ENCODE measurements at regions not wholly inside any gene's neighbourhood (a gene's known extent, or its start where the extent isn't known, plus 50 kb on each side); places are given as distances from the start of the nearest gene placed in this dataset.

- no TSS peak for BruUV-seq (replicated peaks)
- Histone ChIP-seq H3K27ac (ENCODE audit: insufficient read depth, low read length) (peak overlapping the region; percentile 81), H4K91ac (ENCODE audit: insufficient read depth, low read depth, low read length) (peak overlapping the region; percentile 98), H4K20me1 (ENCODE audit: insufficient read depth, low read length) (no peaks in the 10 kb centered on the region), H2AK9ac (replicated peaks; ENCODE audit: low read depth, low read length, poor library complexity) (peak overlapping the region; percentile 52), H3K23ac (ENCODE audit: low read depth, low read length) (peak overlapping the region; percentile 95), H2BK5ac (ENCODE audit: low read depth, low read length, poor library complexity, severe bottlenecking) (peak overlapping the region; percentile 99), H3K9ac (ENCODE audit: low read depth, low read length) (peak overlapping the region; percentile 23; the same call in 1 of the 2 replicates), H3K18ac (ENCODE audit: low read depth, low read length) (peak overlapping the region; percentile 74), H2AFZ (replicated peaks; ENCODE audit: low read length, poor library complexity) (peak overlapping the region; percentile 64), H4K5ac (ENCODE audit: low read depth, low read length) (peak overlapping the region; percentile 36; the same call in 1 of the 2 replicates), H3K27me3 (ENCODE audit: control insufficient read depth, insufficient read depth, low read length) (no peaks in the 10 kb centered on the region), H3K56ac (ENCODE audit: extremely low read depth, insufficient read depth, low read length) (peak overlapping the region; percentile 61), H4K8ac (ENCODE audit: low read depth in 2 of 2, low read length in 2 of 2) (peak overlapping the region; percentile 52 to 87; a peak in 3 of 4 replicates), H3K79me1 (ENCODE audit: low read depth in 1 of 2, low read length in 2 of 2) (0 out of 4 replicates have a peak, but pooled peaks cover 0 to 2% of the 10 kb centered on the region in 2 experiments), H3K4me2 (ENCODE audit: low read depth, low read length) (no peak overlapping the region), H2AK5ac (ENCODE audit: low read depth, low read length) (peak overlapping the region; percentile 99), H3K9me1 (ENCODE audit: insufficient read depth, low read length) (peaks cover 3% of the 10 kb centered on the region), H2BK120ac (ENCODE audit: low read depth, low read length) (peak overlapping the region; percentile 99), H3K4me1 (ENCODE audit: control insufficient read depth, insufficient read depth, low read length) (peaks cover 2% of the 10 kb centered on the region; the same call in 1 of the 2 replicates), H2BK15ac (ENCODE audit: low read depth, low read length) (peak overlapping the region; percentile 100), H2BK20ac (ENCODE audit: low read depth, low read length) (peak overlapping the region; percentile 98), H3K14ac (replicated peaks; ENCODE audit: low read depth, low read length) (peak overlapping the region; percentile 99), H3K36me3 (ENCODE audit: control insufficient read depth, insufficient read depth, low read length) (no peaks in the 10 kb centered on the region), H3K4ac (ENCODE audit: low read depth, low read length) (peak overlapping the region; percentile 95), H3K9me3 (ENCODE audit: control insufficient read depth, insufficient read depth, low read length) (no peaks in the 10 kb centered on the region), H3K4me3 (ENCODE audit: insufficient read depth, low read depth, low read length) (no peak overlapping the region)
- intact Hi-C loops (cut with micrococcal nuclease), result no loop called here
- in situ Hi-C loops (cut with MboI; ENCODE audit: low sequenced_read_pairs), result no loop called here
- DNase-seq (no peak), ATAC-seq (ENCODE audit: low read depth) (no peak)
- 0 out of 2 replicates have a peak, but pooled peaks have one; percentile 27 for TF ChIP-seq MAFK (IDR thresholded peaks at IDR 0.05; ENCODE audit: low read depth, low read length)
- TF ChIP-seq, protein P1, sequence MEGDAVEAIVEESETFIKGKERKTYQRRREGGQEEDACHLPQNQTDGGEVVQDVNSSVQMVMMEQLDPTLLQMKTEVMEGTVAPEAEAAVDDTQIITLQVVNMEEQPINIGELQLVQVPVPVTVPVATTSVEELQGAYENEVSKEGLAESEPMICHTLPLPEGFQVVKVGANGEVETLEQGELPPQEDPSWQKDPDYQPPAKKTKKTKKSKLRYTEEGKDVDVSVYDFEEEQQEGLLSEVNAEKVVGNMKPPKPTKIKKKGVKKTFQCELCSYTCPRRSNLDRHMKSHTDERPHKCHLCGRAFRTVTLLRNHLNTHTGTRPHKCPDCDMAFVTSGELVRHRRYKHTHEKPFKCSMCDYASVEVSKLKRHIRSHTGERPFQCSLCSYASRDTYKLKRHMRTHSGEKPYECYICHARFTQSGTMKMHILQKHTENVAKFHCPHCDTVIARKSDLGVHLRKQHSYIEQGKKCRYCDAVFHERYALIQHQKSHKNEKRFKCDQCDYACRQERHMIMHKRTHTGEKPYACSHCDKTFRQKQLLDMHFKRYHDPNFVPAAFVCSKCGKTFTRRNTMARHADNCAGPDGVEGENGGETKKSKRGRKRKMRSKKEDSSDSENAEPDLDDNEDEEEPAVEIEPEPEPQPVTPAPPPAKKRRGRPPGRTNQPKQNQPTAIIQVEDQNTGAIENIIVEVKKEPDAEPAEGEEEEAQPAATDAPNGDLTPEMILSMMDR (conservative IDR thresholded peaks at IDR 0.05; ENCODE audit: low read depth, low read length), result no peak
- dilution Hi-C loops (cut with HindIII; ENCODE audit: low sequenced_read_pairs, unreplicated experiment), result no loop called here
- POLR2A ChIA-PET (ENCODE audit: unreplicated experiment), result no interaction called here
- CTCF ChIA-PET, result interaction anchor here (0.6 to 1.0 kb wide), 2 partner anchors 96 to 749 kb away, joined by 3 read pairs; no protein-coding TSS in a partner anchor
Observed at GRCh38 chr2:189274361-189274760, 94.8 kb upstream of the COL5A2 start.

All from IMR-90 (cell line).